Suprapubic skin (tissue), 4 donors: ENCODE measurements at regions not wholly inside any gene's neighbourhood (a gene's known extent, or its start where the extent isn't known, plus 50 kb on each side); places are given as distances from the start of the nearest gene placed in this dataset.

Source experiments
- DNase-seq, 2 donors: peaks; one replicate each; pipeline ENCODE4 v3.0.0-alpha.2; 2019; ENCODE audit warnings: low spot score in 2 of 2
- H3K27ac ChIP-seq: fragments of 200-600 bp; sonication (generic); one replicate; pipeline ENCODE4 v1.5.1; 2019
- H3K27me3 ChIP-seq: fragments of 200-600 bp; sonication (generic); one replicate; pipeline ENCODE4 v1.5.1; 2019
- H3K36me3 ChIP-seq: fragments of 200-600 bp; sonication (generic); one replicate; pipeline ENCODE4 v1.5.1; 2019
- H3K4me1 ChIP-seq: fragments of 200-600 bp; sonication (generic); one replicate; pipeline ENCODE4 v1.5.1; 2019
- H3K4me3 ChIP-seq: fragments of 200-600 bp; sonication (generic); one replicate; pipeline ENCODE4 v1.5.1; 2019; ENCODE audit warnings: mild to moderate bottlenecking
- H3K9me3 ChIP-seq: fragments of 200-600 bp; sonication (generic); one replicate; pipeline ENCODE4 v1.5.1; 2019
- EP300 ChIP-seq: sonication (generic); formaldehyde crosslinking; IDR thresholded peaks from one replicate; pipeline ENCODE4 v1.6.1; 2017; ENCODE audit warnings: antibody characterized with exemption
- POLR2A ChIP-seq, 2 donors: fragments of 450-650 bp; IDR thresholded peaks; one replicate each; pipeline ENCODE4 v1.6.1; 2017; ENCODE audit warnings: antibody characterized with exemption in 2 of 2, mild to moderate bottlenecking in 2 of 2, moderate library complexity in 2 of 2
- POLR2AphosphoS5 ChIP-seq, 3 donors: sonication (generic); formaldehyde crosslinking; IDR thresholded peaks; one replicate each; pipeline ENCODE4 v1.6.1; 2017; ENCODE audit warnings: antibody characterized with exemption in 3 of 3
- WGBS: methylation state at CpG from one replicate; pipeline ENCODE4 v1.1.5; 2018; 5-methylcytosine and 5-hydroxymethylcytosine counted together
- TF ChIP-seq, protein P1 (sequence below), 2 donors: fragments of 200-600 bp in 1 of 2; fragments of 450-650 bp in 1 of 2; sonication (generic) in 1 of 2; IDR thresholded peaks; one replicate each; pipeline ENCODE4 v1.5.1; 2016 to 2019; ENCODE audit warnings: antibody characterized with exemption in 2 of 2, mild to moderate bottlenecking in 1 of 2, moderate library complexity in 1 of 2

DNA sequence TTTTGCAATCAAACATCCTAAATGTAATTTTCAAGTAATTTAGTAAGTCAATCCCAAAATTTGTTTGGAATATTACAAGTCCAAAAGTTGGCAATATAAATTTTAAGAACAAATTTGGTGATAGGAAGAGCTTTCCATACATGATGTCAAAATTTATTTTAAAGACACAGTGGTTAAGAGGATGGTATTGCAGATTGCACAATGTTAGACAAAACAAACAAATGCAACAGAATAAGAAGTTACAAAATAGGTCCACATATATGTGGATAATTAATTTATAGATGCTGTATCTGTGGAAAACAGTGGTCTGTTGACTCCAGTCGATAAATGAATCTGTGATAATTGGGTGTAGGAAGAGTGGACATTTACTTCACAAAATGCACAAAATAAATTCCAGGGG is 358.5 kb downstream of the PCDH7 start:
- TF ChIP-seq POLR2AphosphoS5 (IDR thresholded peaks at IDR 0.05) (no peak), POLR2A (IDR thresholded peaks at IDR 0.05) (no peak), EP300 (no peak)
- TF ChIP-seq, protein P1, sequence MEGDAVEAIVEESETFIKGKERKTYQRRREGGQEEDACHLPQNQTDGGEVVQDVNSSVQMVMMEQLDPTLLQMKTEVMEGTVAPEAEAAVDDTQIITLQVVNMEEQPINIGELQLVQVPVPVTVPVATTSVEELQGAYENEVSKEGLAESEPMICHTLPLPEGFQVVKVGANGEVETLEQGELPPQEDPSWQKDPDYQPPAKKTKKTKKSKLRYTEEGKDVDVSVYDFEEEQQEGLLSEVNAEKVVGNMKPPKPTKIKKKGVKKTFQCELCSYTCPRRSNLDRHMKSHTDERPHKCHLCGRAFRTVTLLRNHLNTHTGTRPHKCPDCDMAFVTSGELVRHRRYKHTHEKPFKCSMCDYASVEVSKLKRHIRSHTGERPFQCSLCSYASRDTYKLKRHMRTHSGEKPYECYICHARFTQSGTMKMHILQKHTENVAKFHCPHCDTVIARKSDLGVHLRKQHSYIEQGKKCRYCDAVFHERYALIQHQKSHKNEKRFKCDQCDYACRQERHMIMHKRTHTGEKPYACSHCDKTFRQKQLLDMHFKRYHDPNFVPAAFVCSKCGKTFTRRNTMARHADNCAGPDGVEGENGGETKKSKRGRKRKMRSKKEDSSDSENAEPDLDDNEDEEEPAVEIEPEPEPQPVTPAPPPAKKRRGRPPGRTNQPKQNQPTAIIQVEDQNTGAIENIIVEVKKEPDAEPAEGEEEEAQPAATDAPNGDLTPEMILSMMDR (IDR thresholded peaks at IDR 0.05), result no peak

DNA sequence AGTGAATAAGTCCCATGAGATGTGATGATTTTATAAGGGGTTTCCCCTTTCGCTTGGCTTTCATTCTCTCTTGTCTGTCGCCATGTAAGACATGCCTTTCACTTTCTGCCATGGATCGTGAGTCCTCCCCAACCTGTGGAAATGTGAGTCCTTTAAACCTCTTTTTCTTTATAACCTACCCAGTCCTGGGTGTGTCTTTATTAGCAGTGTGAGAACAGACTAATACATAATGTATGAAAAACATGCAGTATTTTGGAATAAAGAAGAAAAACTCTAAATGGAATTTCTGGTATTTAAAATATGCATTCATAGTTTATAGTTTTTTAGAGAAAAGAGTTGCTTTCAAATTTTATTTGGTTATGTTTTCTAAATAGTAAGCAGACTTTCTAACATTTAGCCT is 360.7 kb downstream of the PCDH7 start:
- H3K36me3 ChIP-seq, result no peaks in the 10 kb centered on the region
- H3K4me1 ChIP-seq, result no peaks in the 10 kb centered on the region
- no peaks in the 10 kb centered on the region for H3K9me3 ChIP-seq
- no peak for DNase-seq
- 80% methylated on average over 3 of the region's 3 CpGs for WGBS
- H3K27ac ChIP-seq, result no peak overlapping the region
- no peak overlapping the region for H3K4me3 ChIP-seq
- H3K27me3 ChIP-seq, result no peaks in the 10 kb centered on the region
- no peak for TF ChIP-seq EP300
- TF ChIP-seq, protein P1 (IDR thresholded peaks at IDR 0.05), result no peak
- TF ChIP-seq POLR2A (IDR thresholded peaks at IDR 0.05), result no peak
- TF ChIP-seq POLR2AphosphoS5 (IDR thresholded peaks at IDR 0.05), result no peak

More for the DNA sequence above, 358.5 kb downstream of the PCDH7 start:
- Histone ChIP-seq H3K4me1 (no peaks in the 10 kb centered on the region), H3K4me3 (no peak overlapping the region), H3K27ac (no peak overlapping the region), H3K27me3 (no peaks in the 10 kb centered on the region), H3K36me3 (no peaks in the 10 kb centered on the region), H3K9me3 (no peaks in the 10 kb centered on the region)
- no peak for DNase-seq
- 93% methylated on average over 1 of the region's 1 CpG for WGBS

GRCh38 chr4:31081366-31081765 is 361.2 kb downstream of the PCDH7 start:
- H3K4me1 ChIP-seq, result no peaks in the 10 kb centered on the region
- no peaks in the 10 kb centered on the region for H3K9me3 ChIP-seq
- DNase-seq, result no peak
- TF ChIP-seq EP300, result no peak
- no peak for TF ChIP-seq POLR2A (IDR thresholded peaks at IDR 0.05)
- TF ChIP-seq, protein P1 (IDR thresholded peaks at IDR 0.05), result no peak
- no peak for TF ChIP-seq POLR2AphosphoS5 (IDR thresholded peaks at IDR 0.05)
- no peak overlapping the region for H3K4me3 ChIP-seq
- no peaks in the 10 kb centered on the region for H3K36me3 ChIP-seq
- no peak overlapping the region for H3K27ac ChIP-seq
- H3K27me3 ChIP-seq, result no peaks in the 10 kb centered on the region

- Histone ChIP-seq H3K4me3 (no peak overlapping the region), H3K4me1 (no peaks in the 10 kb centered on the region), H3K9me3 (no peaks in the 10 kb centered on the region), H3K27me3 (no peaks in the 10 kb centered on the region), H3K36me3 (no peaks in the 10 kb centered on the region), H3K27ac (no peak overlapping the region)
- DNase-seq, result no peak
- TF ChIP-seq POLR2AphosphoS5 (IDR thresholded peaks at IDR 0.05) (no peak), EP300 (no peak), POLR2A (IDR thresholded peaks at IDR 0.05) (no peak)
- TF ChIP-seq, protein P1 (IDR thresholded peaks at IDR 0.05), result no peak
- 58% methylated on average over 3 of the region's 3 CpGs for WGBS
These were observed 363.3 kb downstream of the PCDH7 start for GRCh38 chr4:31083456-31083855.

GRCh38 chr4:31084806-31085416 is 364.7 kb downstream of the PCDH7 start:
- Histone ChIP-seq H3K27ac (no peak overlapping the region), H3K4me3 (no peak overlapping the region), H3K36me3 (no peaks in the 10 kb centered on the region), H3K4me1 (no peaks in the 10 kb centered on the region), H3K9me3 (no peaks in the 10 kb centered on the region), H3K27me3 (no peaks in the 10 kb centered on the region)
- WGBS, result 91% methylated on average over 9 of the region's 9 CpGs
- TF ChIP-seq EP300, result no peak
- no peak for TF ChIP-seq POLR2A (IDR thresholded peaks at IDR 0.05)
- no peak for TF ChIP-seq POLR2AphosphoS5 (IDR thresholded peaks at IDR 0.05)
- TF ChIP-seq, protein P1 (IDR thresholded peaks at IDR 0.05), result no peak
- DNase-seq, result no peak
